ENCODE measurements at regions not wholly inside any gene's neighbourhood (a gene's known extent, or its start where the extent isn't known, plus 50 kb on each side); places are given as distances from the start of the nearest gene placed in this dataset.

- no peak for TF ChIP-seq POLR2AphosphoS5 (IDR thresholded peaks at IDR 0.05; ENCODE audit: insufficient read depth, low read depth, low read length)
- no peak for TF ChIP-seq JUN (IDR thresholded peaks at IDR 0.05; ENCODE audit: borderline replicate concordance, insufficient read depth, insufficient read length, low read depth)
- TF ChIP-seq, protein P1, sequence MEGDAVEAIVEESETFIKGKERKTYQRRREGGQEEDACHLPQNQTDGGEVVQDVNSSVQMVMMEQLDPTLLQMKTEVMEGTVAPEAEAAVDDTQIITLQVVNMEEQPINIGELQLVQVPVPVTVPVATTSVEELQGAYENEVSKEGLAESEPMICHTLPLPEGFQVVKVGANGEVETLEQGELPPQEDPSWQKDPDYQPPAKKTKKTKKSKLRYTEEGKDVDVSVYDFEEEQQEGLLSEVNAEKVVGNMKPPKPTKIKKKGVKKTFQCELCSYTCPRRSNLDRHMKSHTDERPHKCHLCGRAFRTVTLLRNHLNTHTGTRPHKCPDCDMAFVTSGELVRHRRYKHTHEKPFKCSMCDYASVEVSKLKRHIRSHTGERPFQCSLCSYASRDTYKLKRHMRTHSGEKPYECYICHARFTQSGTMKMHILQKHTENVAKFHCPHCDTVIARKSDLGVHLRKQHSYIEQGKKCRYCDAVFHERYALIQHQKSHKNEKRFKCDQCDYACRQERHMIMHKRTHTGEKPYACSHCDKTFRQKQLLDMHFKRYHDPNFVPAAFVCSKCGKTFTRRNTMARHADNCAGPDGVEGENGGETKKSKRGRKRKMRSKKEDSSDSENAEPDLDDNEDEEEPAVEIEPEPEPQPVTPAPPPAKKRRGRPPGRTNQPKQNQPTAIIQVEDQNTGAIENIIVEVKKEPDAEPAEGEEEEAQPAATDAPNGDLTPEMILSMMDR (IDR thresholded peaks at IDR 0.05; ENCODE audit: extremely low read depth in 1 of 2, insufficient read depth in 1 of 2, low read depth in 1 of 2, low read length in 2 of 2) = no peak
Measured at GRCh38 chr13:21837841-21838551, 167.1 kb downstream of the FGF9 start.

Data from endothelial cell of umbilical vein (primary cell).